HL-60 (cell line): ENCODE measurements at regions not wholly inside any gene's neighbourhood (a gene's known extent, or its start where the extent isn't known, plus 50 kb on each side); places are given as distances from the start of the nearest gene placed in this dataset.

Experiments used
- GABPA ChIP-seq: IDR thresholded peaks from 2 replicates; pipeline ENCODE4 v1.6.1; 2012; ENCODE audit warnings: low read depth
- POLR2AphosphoS5 ChIP-seq: IDR thresholded peaks from 2 replicates; pipeline ENCODE4 v1.6.1; 2012; ENCODE audit warnings: low read depth
- SPI1 ChIP-seq: IDR thresholded peaks from 2 replicates; pipeline ENCODE4 v1.6.1; 2012; ENCODE audit warnings: low read depth, mild to moderate bottlenecking, borderline replicate concordance
- TF ChIP-seq, protein P1 (sequence below): IDR thresholded peaks from 2 replicates; pipeline ENCODE4 v1.6.1; 2012; ENCODE audit warnings: low read depth; ENCODE audit not compliant: insufficient replicate concordance
- TF ChIP-seq, protein P2 (sequence below): IDR thresholded peaks from one replicate; pipeline ENCODE4 v1.5.1; 2011; ENCODE audit warnings: low read length, control low read depth, inconsistent platforms; ENCODE audit not compliant: insufficient read depth

DNA sequence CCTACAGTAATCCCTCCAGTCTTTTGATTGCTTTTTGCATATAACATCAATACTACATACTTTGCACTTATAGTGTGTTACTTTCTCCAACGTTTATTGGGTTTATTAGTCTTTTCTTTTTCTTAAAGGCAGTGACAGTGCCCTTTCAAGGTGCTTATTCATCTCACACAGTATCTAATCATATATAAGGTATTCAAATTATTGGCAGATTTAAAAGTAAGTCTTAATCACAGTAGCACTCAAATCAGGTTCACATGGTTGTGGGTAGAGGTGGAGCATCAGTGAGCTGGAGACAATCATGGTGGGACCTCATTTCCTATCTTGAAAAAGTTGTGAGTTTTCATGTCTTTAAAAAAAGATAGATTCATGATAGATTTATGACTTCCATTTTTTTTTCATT is 706.2 kb downstream of the GALC start:
- TF ChIP-seq, protein P1, sequence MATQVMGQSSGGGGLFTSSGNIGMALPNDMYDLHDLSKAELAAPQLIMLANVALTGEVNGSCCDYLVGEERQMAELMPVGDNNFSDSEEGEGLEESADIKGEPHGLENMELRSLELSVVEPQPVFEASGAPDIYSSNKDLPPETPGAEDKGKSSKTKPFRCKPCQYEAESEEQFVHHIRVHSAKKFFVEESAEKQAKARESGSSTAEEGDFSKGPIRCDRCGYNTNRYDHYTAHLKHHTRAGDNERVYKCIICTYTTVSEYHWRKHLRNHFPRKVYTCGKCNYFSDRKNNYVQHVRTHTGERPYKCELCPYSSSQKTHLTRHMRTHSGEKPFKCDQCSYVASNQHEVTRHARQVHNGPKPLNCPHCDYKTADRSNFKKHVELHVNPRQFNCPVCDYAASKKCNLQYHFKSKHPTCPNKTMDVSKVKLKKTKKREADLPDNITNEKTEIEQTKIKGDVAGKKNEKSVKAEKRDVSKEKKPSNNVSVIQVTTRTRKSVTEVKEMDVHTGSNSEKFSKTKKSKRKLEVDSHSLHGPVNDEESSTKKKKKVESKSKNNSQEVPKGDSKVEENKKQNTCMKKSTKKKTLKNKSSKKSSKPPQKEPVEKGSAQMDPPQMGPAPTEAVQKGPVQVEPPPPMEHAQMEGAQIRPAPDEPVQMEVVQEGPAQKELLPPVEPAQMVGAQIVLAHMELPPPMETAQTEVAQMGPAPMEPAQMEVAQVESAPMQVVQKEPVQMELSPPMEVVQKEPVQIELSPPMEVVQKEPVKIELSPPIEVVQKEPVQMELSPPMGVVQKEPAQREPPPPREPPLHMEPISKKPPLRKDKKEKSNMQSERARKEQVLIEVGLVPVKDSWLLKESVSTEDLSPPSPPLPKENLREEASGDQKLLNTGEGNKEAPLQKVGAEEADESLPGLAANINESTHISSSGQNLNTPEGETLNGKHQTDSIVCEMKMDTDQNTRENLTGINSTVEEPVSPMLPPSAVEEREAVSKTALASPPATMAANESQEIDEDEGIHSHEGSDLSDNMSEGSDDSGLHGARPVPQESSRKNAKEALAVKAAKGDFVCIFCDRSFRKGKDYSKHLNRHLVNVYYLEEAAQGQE, result no peak
- TF ChIP-seq, protein P2, sequence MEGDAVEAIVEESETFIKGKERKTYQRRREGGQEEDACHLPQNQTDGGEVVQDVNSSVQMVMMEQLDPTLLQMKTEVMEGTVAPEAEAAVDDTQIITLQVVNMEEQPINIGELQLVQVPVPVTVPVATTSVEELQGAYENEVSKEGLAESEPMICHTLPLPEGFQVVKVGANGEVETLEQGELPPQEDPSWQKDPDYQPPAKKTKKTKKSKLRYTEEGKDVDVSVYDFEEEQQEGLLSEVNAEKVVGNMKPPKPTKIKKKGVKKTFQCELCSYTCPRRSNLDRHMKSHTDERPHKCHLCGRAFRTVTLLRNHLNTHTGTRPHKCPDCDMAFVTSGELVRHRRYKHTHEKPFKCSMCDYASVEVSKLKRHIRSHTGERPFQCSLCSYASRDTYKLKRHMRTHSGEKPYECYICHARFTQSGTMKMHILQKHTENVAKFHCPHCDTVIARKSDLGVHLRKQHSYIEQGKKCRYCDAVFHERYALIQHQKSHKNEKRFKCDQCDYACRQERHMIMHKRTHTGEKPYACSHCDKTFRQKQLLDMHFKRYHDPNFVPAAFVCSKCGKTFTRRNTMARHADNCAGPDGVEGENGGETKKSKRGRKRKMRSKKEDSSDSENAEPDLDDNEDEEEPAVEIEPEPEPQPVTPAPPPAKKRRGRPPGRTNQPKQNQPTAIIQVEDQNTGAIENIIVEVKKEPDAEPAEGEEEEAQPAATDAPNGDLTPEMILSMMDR, result no peak
- no peak for TF ChIP-seq POLR2AphosphoS5
- no peak for TF ChIP-seq SPI1
- TF ChIP-seq GABPA, result no peak
